GM23338 (cell line): ENCODE measurements at regions not wholly inside any gene's neighbourhood (a gene's known extent, or its start where the extent isn't known, plus 50 kb on each side); places are given as distances from the start of the nearest gene placed in this dataset.

Source experiments
- CREB1 ChIP-seq: fragments of 250-450 bp; sonication (Bioruptor Pico); IDR thresholded peaks from 2 replicates; pipeline ENCODE4 v1.5.0; 2020; ENCODE audit warnings: low read depth, mild to moderate bottlenecking, moderate library complexity
- CTCF ChIP-seq, 2 experiments: fragments of 200-600 bp in 1 of 2; sonication (generic) in 1 of 2; conservative IDR thresholded peaks; 2 replicates each; pipeline versions ENCODE4 v1.5.1 to v1.6.1; 2016 to 2017; ENCODE audit warnings: antibody characterized with exemption in 2 of 2, low read depth in 2 of 2, mild to moderate bottlenecking in 2 of 2, moderate library complexity in 1 of 2
- EZH2 ChIP-seq: fragments of 200-600 bp; sonication (generic); IDR thresholded peaks from one replicate; pipeline ENCODE4 v1.8.0; 2017; ENCODE audit warnings: antibody characterized with exemption, mild to moderate bottlenecking, low read depth; ENCODE audit not compliant: unreplicated experiment
- EZH2phosphoT487 ChIP-seq: fragments of 200-600 bp; sonication (generic); IDR thresholded peaks from one replicate; pipeline ENCODE4 v1.8.1; 2018; ENCODE audit warnings: antibody characterized with exemption; ENCODE audit not compliant: unreplicated experiment
- JUNB ChIP-seq: IDR thresholded peaks from one replicate; pipeline ENCODE4 v1.6.1; 2016; ENCODE audit warnings: antibody characterized with exemption; ENCODE audit not compliant: unreplicated experiment
- NANOG ChIP-seq: IDR thresholded peaks from 2 replicates; pipeline ENCODE4 v1.6.1; 2016; ENCODE audit warnings: antibody characterized with exemption, borderline replicate concordance
- POLR2AphosphoS5 ChIP-seq: IDR thresholded peaks from 2 replicates; pipeline ENCODE4 v1.6.1; 2016; ENCODE audit warnings: antibody characterized with exemption, low read depth
- STAT1 ChIP-seq: IDR thresholded peaks from one replicate; pipeline ENCODE4 v1.6.1; 2016; ENCODE audit warnings: antibody characterized with exemption; ENCODE audit not compliant: unreplicated experiment
- ZNF331 ChIP-seq: fragments of 250-450 bp; sonication (Bioruptor Pico); IDR thresholded peaks from 2 replicates; pipeline ENCODE4 v1.5.0; 2020; ENCODE audit warnings: low read depth, mild to moderate bottlenecking, moderate library complexity
- TF ChIP-seq, protein P1 (sequence below): IDR thresholded peaks from one replicate; pipeline ENCODE4 v1.6.1; 2018; ENCODE audit warnings: antibody characterized with exemption; ENCODE audit not compliant: unreplicated experiment
- TF ChIP-seq, protein P2 (sequence below): IDR thresholded peaks from 2 replicates; pipeline ENCODE4 v1.6.1; 2016; ENCODE audit warnings: antibody characterized with exemption

DNA sequence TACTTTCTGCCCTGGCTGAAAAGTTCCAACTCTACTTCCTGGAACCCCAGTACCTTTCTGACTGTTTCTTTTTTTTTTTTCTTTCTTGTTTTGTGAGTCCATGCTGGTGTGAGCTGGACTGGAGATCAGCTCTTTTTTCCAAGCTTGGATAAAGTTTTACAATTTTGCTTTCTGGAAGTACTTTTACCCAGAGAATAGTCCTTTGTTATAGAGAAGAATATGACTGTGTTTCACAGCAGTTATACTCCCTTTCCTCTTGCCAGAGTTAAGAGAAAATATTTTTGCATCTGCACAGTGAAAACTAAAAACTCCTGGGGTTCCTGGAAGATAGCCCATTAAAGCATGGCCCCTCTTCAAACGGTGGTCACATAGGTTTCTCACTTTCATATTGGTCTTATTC is 1100.6 kb downstream of the OTOL1 start:
- no peak for TF ChIP-seq CTCF (conservative IDR thresholded peaks at IDR 0.05; ENCODE audit: low read depth in 2 of 2)
- TF ChIP-seq EZH2phosphoT487 = no peak
- TF ChIP-seq EZH2 = no peak
- TF ChIP-seq, protein P1, sequence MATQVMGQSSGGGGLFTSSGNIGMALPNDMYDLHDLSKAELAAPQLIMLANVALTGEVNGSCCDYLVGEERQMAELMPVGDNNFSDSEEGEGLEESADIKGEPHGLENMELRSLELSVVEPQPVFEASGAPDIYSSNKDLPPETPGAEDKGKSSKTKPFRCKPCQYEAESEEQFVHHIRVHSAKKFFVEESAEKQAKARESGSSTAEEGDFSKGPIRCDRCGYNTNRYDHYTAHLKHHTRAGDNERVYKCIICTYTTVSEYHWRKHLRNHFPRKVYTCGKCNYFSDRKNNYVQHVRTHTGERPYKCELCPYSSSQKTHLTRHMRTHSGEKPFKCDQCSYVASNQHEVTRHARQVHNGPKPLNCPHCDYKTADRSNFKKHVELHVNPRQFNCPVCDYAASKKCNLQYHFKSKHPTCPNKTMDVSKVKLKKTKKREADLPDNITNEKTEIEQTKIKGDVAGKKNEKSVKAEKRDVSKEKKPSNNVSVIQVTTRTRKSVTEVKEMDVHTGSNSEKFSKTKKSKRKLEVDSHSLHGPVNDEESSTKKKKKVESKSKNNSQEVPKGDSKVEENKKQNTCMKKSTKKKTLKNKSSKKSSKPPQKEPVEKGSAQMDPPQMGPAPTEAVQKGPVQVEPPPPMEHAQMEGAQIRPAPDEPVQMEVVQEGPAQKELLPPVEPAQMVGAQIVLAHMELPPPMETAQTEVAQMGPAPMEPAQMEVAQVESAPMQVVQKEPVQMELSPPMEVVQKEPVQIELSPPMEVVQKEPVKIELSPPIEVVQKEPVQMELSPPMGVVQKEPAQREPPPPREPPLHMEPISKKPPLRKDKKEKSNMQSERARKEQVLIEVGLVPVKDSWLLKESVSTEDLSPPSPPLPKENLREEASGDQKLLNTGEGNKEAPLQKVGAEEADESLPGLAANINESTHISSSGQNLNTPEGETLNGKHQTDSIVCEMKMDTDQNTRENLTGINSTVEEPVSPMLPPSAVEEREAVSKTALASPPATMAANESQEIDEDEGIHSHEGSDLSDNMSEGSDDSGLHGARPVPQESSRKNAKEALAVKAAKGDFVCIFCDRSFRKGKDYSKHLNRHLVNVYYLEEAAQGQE = no peak
- TF ChIP-seq POLR2AphosphoS5 = no peak
- TF ChIP-seq JUNB = no peak
- no peak for TF ChIP-seq STAT1
- no peak for TF ChIP-seq NANOG
- TF ChIP-seq ZNF331 (CRISPR knock-in tag) = no peak
- TF ChIP-seq, protein P2, sequence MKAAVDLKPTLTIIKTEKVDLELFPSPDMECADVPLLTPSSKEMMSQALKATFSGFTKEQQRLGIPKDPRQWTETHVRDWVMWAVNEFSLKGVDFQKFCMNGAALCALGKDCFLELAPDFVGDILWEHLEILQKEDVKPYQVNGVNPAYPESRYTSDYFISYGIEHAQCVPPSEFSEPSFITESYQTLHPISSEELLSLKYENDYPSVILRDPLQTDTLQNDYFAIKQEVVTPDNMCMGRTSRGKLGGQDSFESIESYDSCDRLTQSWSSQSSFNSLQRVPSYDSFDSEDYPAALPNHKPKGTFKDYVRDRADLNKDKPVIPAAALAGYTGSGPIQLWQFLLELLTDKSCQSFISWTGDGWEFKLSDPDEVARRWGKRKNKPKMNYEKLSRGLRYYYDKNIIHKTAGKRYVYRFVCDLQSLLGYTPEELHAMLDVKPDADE = no peak
- no peak for TF ChIP-seq CREB1 (CRISPR knock-in tag)
